Activated T-cell treated with anti-CD3 and anti-CD28 coated beads for 24 hours (primary cell): ENCODE measurements at regions not wholly inside any gene's neighbourhood (a gene's known extent, or its start where the extent isn't known, plus 50 kb on each side); places are given as distances from the start of the nearest gene placed in this dataset.

Experiments used
- DNase-seq: peaks from one replicate; pipeline ENCODE4 v3.0.0-alpha.2; 2020; ENCODE audit warnings: low read depth

- no peak for DNase-seq
Measured at GRCh38 chr2:111715987-111716904, 167.7 kb downstream of the ANAPC1 start.

- no peak for DNase-seq
Measured at GRCh38 chr2:111716905-111717775, 166.9 kb downstream of the ANAPC1 start.
